SK-N-SH treated with all-trans-retinoic acid at 6 μM for 48 hours (cell line): ENCODE measurements at regions not wholly inside any gene's neighbourhood (a gene's known extent, or its start where the extent isn't known, plus 50 kb on each side); places are given as distances from the start of the nearest gene placed in this dataset.

Experiments used
- ARNTL ChIP-seq: fragments of 450-650 bp; formaldehyde crosslinking; IDR thresholded peaks from 2 replicates; pipeline ENCODE4 v1.5.0; 2020; ENCODE audit warnings: low read depth, mild to moderate bottlenecking, moderate library complexity, borderline replicate concordance
- CREB5 ChIP-seq: fragments of 250-450 bp; sonication (Bioruptor Pico); IDR thresholded peaks from 2 replicates; pipeline ENCODE4 v1.5.1; 2020; ENCODE audit warnings: low read depth, mild to moderate bottlenecking, moderate library complexity
- PATZ1 ChIP-seq: fragments of 250-450 bp; sonication (Bioruptor Pico); IDR thresholded peaks from 2 replicates; pipeline ENCODE4 v1.8.0; 2020; ENCODE audit warnings: mild to moderate bottlenecking, moderate library complexity, borderline replicate concordance
- POU6F1 ChIP-seq: fragments of 250-450 bp; sonication (Bioruptor Pico); IDR thresholded peaks from 2 replicates; pipeline ENCODE4 v1.8.0; 2021; ENCODE audit warnings: low read depth, mild to moderate bottlenecking, moderate library complexity, borderline replicate concordance
- TCF4 ChIP-seq: fragments of 250-450 bp; sonication (Bioruptor Pico); IDR thresholded peaks from 2 replicates; pipeline ENCODE4 v1.8.0; 2021; ENCODE audit warnings: mild to moderate bottlenecking, moderate library complexity, borderline replicate concordance
- ZFP3 ChIP-seq: fragments of 250-450 bp; sonication (Bioruptor Pico); IDR thresholded peaks from 2 replicates; pipeline ENCODE4 v1.5.0; 2020; ENCODE audit warnings: mild to moderate bottlenecking, moderate library complexity
- ZFP30 ChIP-seq: fragments of 450-650 bp; formaldehyde crosslinking; IDR thresholded peaks from 2 replicates; pipeline ENCODE4 v1.5.0; 2022; ENCODE audit warnings: mild to moderate bottlenecking, moderate library complexity
- ZNF565 ChIP-seq: fragments of 450-650 bp; formaldehyde crosslinking; conservative IDR thresholded peaks from 2 replicates; pipeline ENCODE4 v1.5.0; 2020; ENCODE audit warnings: low read depth, mild to moderate bottlenecking, moderate library complexity

GRCh38 chr3:180351601-180352000 lies 250.4 kb upstream of the TTC14 start:
- TF ChIP-seq POU6F1 (no peak), CREB5 (CRISPR knock-in tag) (no peak), ZFP3 (CRISPR knock-in tag) (no peak), ZNF565 (CRISPR knock-in tag) (no peak), ZFP30 (CRISPR knock-in tag) (no peak), TCF4 (CRISPR knock-in tag) (no peak), PATZ1 (CRISPR knock-in tag) (no peak), ARNTL (CRISPR knock-in tag) (no peak)
